ENCODE measurements at regions not wholly inside any gene's neighbourhood (a gene's known extent, or its start where the extent isn't known, plus 50 kb on each side); places are given as distances from the start of the nearest gene placed in this dataset.

- no peak overlapping the region for H3K4me3 Mint-ChIP-seq
- peaks cover 12% of the 10 kb centered on the region for H3K9me3 Mint-ChIP-seq
- no peaks in the 10 kb centered on the region for H3K27me3 Mint-ChIP-seq (ENCODE audit: low read depth)
- TF ChIP-seq, protein P1, sequence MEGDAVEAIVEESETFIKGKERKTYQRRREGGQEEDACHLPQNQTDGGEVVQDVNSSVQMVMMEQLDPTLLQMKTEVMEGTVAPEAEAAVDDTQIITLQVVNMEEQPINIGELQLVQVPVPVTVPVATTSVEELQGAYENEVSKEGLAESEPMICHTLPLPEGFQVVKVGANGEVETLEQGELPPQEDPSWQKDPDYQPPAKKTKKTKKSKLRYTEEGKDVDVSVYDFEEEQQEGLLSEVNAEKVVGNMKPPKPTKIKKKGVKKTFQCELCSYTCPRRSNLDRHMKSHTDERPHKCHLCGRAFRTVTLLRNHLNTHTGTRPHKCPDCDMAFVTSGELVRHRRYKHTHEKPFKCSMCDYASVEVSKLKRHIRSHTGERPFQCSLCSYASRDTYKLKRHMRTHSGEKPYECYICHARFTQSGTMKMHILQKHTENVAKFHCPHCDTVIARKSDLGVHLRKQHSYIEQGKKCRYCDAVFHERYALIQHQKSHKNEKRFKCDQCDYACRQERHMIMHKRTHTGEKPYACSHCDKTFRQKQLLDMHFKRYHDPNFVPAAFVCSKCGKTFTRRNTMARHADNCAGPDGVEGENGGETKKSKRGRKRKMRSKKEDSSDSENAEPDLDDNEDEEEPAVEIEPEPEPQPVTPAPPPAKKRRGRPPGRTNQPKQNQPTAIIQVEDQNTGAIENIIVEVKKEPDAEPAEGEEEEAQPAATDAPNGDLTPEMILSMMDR (conservative IDR thresholded peaks at IDR 0.05): no peak
- no peak for DNase-seq (ENCODE audit: low read depth, low spot score)
- no peak overlapping the region for H3K27ac Mint-ChIP-seq (ENCODE audit: unreplicated experiment)
- no peaks in the 10 kb centered on the region for H3K4me1 Mint-ChIP-seq
- H3K36me3 Mint-ChIP-seq (ENCODE audit: low read depth): peaks cover 11% of the 10 kb centered on the region
Observed at GRCh38 chr2:4168834-4169233, 465.5 kb downstream of the DCDC2C start.

DNA sequence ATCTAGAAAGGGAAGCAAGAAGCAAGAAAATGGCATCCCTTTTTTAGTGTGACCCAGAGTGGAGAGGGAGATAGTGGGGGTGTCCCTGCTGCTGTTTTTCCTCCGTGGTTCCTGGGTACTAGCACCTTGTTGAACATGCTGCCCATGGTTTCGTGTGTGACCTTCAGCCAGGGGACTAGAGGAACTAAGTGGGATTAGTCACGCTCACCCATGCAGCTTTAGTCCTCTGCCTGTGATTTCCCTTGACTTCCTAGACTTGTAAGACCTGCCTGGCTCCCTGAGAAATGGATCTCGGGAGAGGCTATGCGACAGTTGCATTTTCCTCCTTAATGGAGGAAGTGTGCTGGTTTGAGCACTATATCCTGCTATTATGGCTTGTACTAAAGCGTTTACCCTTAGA, 471.4 kb downstream of the DCDC2C start:
- H3K36me3 Mint-ChIP-seq (ENCODE audit: low read depth): peaks cover 4% of the 10 kb centered on the region
- peaks cover 7% of the 10 kb centered on the region for H3K9me3 Mint-ChIP-seq
- TF ChIP-seq, protein P1 (conservative IDR thresholded peaks at IDR 0.05): no peak

GRCh38 chr2:4175343-4175742, 472.0 kb downstream of the DCDC2C start:
- peaks cover 8% of the 10 kb centered on the region for H3K9me3 Mint-ChIP-seq
- TF ChIP-seq, protein P1 (conservative IDR thresholded peaks at IDR 0.05): no peak
- DNase-seq (ENCODE audit: low read depth, low spot score): no peak
- peaks cover 4% of the 10 kb centered on the region for H3K36me3 Mint-ChIP-seq (ENCODE audit: low read depth)
- H3K4me3 Mint-ChIP-seq: no peak overlapping the region
- H3K27ac Mint-ChIP-seq (ENCODE audit: unreplicated experiment): no peak overlapping the region
- peaks cover under 1% of the 10 kb centered on the region for H3K4me1 Mint-ChIP-seq
- no peaks in the 10 kb centered on the region for H3K27me3 Mint-ChIP-seq (ENCODE audit: low read depth)

More for the DNA sequence above, 471.4 kb downstream of the DCDC2C start:
- Mint-ChIP-seq H3K27ac (ENCODE audit: unreplicated experiment) (no peak overlapping the region), H3K4me3 (no peak overlapping the region), H3K27me3 (ENCODE audit: low read depth) (no peaks in the 10 kb centered on the region), H3K4me1 (no peaks in the 10 kb centered on the region)
- no peak for DNase-seq (ENCODE audit: low read depth, low spot score)

- Mint-ChIP-seq H3K36me3 (ENCODE audit: low read depth) (peaks cover under 1% of the 10 kb centered on the region), H3K27me3 (ENCODE audit: low read depth) (no peaks in the 10 kb centered on the region), H3K27ac (ENCODE audit: unreplicated experiment) (no peak overlapping the region), H3K4me1 (peaks cover 21% of the 10 kb centered on the region), H3K9me3 (peaks cover 8% of the 10 kb centered on the region), H3K4me3 (no peak overlapping the region)
- TF ChIP-seq, protein P1 (conservative IDR thresholded peaks at IDR 0.05): no peak
- DNase-seq (ENCODE audit: low read depth, low spot score): no peak
Observed at GRCh38 chr2:4180631-4181030, 477.3 kb downstream of the DCDC2C start.

DNA sequence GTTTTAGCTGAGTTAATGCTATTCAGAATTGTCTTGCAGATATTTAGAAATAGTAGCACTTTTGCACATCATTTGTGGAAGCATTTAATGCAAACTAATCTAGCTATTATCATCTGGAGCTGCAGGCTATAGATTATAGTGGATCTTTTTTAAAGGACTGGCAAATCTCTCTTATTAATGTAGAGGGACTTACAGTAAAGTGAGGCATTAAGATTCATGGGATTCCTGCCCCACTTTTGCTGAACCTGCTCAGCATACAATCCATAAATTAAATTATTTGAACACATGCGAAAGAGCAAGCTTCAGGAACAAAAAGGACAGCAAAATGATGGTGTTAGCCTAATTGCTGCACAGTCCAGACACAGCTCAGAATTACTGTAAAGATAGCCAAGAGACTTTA, 477.7 kb downstream of the DCDC2C start:
- Mint-ChIP-seq H3K27ac (ENCODE audit: unreplicated experiment) (no peak overlapping the region), H3K36me3 (ENCODE audit: low read depth) (no peaks in the 10 kb centered on the region), H3K4me3 (no peak overlapping the region), H3K9me3 (peaks cover 8% of the 10 kb centered on the region), H3K27me3 (ENCODE audit: low read depth) (no peaks in the 10 kb centered on the region), H3K4me1 (peaks cover 22% of the 10 kb centered on the region)
- TF ChIP-seq, protein P1 (conservative IDR thresholded peaks at IDR 0.05): no peak
- no peak for DNase-seq (ENCODE audit: low read depth, low spot score)

GRCh38 chr2:4188561-4188960, 485.2 kb downstream of the DCDC2C start:
- H3K9me3 Mint-ChIP-seq: peaks cover 16% of the 10 kb centered on the region
- peaks cover 24% of the 10 kb centered on the region for H3K4me1 Mint-ChIP-seq
- TF ChIP-seq, protein P1 (conservative IDR thresholded peaks at IDR 0.05): no peak
- no peak overlapping the region for H3K4me3 Mint-ChIP-seq
- peaks cover 12% of the 10 kb centered on the region for H3K36me3 Mint-ChIP-seq (ENCODE audit: low read depth)
- no peaks in the 10 kb centered on the region for H3K27me3 Mint-ChIP-seq (ENCODE audit: low read depth)
- no peak for DNase-seq (ENCODE audit: low read depth, low spot score)
- no peak overlapping the region for H3K27ac Mint-ChIP-seq (ENCODE audit: unreplicated experiment)

Data from neural crest cell (in vitro differentiated cells).